HG03159 (cell line): ENCODE measurements at regions not wholly inside any gene's neighbourhood (a gene's known extent, or its start where the extent isn't known, plus 50 kb on each side); places are given as distances from the start of the nearest gene placed in this dataset.
"Not testable (repeated sequence)": the region's sequence is repeated elsewhere in the genome, so short reads cannot be mapped to it uniquely, and the experiment has no call there.

ENCODE experiments used
- ATAC-seq: cut with Tn5 transposase; IDR thresholded peaks from one replicate; pipeline ENCODE4 v1.9.1; 2021; ENCODE audit warnings: mild to moderate bottlenecking, moderate library complexity; ENCODE audit not compliant: unreplicated experiment

DNA sequence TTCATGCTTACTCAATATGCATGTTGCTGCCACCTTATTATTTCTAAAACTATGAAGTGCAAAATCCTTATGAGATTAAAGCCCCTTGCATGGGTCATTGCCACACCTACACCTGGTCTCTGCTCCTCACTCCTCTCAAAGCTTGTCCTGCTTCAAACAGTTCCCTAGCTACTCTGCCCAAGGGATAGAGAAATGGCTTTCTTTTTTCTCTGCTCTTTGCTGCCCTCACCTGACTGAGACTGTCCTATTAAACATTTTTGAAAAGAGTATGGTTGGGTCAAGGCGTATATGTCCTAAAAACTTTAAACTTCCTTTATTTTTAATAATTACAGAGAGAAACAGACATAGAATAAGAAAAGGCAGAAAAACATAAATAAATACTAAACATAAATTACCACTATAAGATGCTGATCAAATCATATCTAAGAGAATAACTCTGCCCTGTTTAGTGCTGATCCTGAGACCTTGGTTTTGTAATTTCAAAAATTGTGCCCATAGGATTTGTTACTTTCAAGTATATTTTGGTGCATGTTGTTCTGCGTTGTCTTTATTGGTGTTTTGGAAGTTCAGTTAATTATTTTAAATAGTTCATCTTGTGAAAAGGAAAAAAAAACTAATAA lies 704.9 kb upstream of the PABPC4L start:
- no peak for ATAC-seq

GRCh38 chr4:134905061-134905460 lies 703.5 kb upstream of the PABPC4L start:
- no peak for ATAC-seq

- ATAC-seq = no peak
Measured at GRCh38 chr4:134888156-134888555, 686.6 kb upstream of the PABPC4L start.

GRCh38 chr4:134885436-134885835 lies 683.8 kb upstream of the PABPC4L start:
- no peak for ATAC-seq

DNA sequence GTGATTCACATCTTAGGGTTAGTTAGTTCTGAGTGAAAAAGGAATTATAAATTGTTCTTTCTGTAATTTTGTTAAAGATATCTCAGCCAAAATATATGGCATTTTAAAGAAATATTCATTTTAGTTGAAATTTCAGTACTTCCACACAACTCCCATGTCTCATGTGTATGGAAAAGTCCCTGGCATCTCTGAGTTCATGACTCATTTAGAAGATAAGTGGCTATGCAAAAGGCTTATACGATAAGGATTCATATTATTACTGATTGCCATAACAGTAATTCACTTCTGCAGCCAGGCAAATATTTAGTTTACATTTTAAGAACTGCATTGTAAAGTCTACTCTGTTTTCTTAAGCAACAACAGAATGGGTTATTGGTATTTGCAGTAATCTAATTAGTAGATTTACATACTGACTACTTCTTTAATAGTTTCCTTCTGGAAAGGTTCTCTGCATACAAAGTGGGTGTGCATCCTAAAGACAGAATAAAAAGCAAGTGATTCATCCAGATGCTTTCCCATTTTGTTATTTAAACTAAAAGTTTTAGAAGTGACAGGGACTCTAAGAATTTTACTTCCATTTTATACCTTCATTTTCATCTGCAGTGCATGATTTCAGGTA lies 682.4 kb upstream of the PABPC4L start:
- ATAC-seq = no peak

DNA sequence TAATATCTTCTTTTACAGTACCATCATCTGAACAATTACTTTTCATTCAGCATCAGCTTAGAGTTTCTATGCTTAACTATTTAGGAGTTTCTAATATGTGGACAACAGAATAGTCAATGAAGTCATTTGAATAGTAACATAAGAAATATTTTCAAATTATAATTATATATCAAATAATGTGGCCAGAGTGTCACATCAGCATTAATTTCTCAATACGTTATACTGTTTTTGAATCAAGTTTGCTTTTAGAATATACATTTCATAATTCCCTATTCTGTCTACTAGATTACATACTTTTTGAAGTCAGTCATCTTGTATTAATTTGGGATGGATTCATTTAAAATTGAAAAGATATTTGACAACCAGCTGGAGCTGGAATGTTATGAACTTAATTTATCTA lies 677.4 kb upstream of the PABPC4L start:
- no peak for ATAC-seq

DNA sequence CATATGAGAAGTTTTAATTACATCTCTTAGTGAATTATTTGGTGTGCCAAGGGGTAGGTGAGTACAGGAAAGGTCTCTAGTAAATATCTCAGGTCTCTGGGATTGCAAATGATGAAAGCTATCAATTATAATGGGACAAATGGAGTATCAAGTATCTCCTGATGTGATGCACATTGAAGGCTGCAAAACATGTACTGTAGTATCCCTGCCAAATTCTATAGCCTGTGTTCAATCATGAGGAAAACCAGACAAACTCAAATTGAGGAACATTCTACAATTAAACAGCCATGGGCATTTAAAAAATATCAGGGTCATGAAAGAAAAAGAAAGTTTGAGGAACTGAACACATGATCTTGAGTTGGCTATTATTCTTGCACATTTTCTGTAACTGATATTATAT lies 665.4 kb upstream of the PABPC4L start:
- ATAC-seq = no peak

- no peak for ATAC-seq
Measured at GRCh38 chr4:134865675-134866074, 664.1 kb upstream of the PABPC4L start.

DNA sequence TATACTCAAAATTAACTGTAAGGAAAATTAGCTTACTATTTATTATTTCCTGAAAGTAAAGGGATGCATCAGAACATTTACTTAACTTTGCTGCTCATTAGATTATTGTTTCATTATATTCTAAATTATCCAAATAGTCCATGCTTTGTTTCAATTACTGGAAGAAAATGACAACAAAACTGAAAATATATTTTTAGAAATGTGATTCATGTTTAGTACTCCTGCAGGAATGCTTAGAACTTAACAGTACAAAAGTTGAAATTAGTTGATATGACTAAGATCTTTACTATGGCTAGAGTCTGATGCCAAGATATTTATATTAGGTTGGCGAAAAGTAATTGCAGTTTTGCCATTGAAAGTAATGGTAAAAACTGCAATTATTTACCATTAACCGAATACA lies 660.5 kb upstream of the PABPC4L start:
- no peak for ATAC-seq

DNA sequence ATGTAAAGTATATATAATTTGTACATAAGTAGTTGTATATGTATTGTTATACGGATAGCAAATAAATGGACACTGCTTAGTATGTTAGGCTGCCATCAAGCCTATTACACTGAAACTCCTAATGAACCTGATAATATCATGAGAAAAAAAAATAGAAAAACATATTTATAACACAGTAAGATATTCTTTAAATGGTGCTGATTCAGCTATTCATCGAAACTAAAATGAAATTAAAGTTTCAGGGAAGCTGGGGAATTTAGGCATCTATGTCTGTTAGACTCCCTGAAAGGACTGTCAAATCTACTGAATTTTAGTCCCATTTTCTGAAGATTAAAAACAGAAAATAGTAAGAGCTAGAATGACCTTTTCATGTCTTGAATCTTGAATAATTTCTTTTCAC lies 647.1 kb upstream of the PABPC4L start:
- no peak for ATAC-seq

GRCh38 chr4:134830741-134831140 lies 629.2 kb upstream of the PABPC4L start:
- not testable (repeated sequence) for ATAC-seq

- no peak for ATAC-seq
Measured at GRCh38 chr4:134812611-134813010, 611.0 kb upstream of the PABPC4L start.

DNA sequence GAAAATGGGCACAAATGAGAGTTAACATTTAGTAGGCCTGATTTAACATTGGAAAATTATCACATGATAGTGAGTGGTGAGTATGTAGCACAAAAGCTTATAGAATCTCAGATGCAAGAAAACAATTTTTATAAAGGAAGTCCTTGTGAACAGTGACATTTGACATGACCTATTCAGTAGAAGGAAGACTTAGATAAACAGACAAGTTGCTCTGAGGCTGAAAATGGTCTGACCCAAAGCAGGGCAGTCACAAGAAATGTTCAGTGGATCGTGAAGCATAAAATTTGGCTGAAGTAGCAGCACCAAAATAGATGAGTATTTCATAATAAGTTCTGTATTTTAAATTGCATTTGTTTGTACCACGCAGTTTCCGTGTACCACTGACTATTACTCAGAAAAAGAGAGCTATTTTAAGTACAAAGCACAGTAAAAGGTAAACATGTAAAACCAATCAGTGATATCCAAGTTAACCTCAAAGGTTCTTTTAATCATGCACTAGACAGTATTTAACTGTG lies 605.7 kb upstream of the PABPC4L start:
- ATAC-seq = no peak

- ATAC-seq = no peak
Measured at GRCh38 chr4:134798573-134798972, 597.0 kb upstream of the PABPC4L start.

DNA sequence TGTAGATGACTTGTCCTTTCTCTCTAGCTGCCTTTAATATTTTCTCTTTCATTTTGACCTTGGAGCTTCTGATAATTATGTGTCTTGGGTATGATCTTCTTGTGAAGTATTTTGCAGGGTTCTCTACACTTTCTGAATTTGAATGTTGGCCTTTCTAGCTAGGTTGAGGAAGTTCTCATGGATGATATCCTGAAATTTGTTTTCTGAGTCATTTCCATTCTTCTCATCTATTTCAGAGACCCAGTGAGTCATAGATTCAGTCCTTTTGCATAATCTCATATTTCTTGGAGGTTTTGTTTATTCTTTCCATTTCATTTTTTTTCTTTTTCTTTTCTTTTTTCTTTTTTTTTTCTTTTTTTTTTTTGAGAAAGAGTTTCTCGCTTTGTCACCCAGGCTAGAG lies 585.7 kb upstream of the PABPC4L start:
- ATAC-seq = no peak

GRCh38 chr4:134780244-134780643 lies 578.7 kb upstream of the PABPC4L start:
- ATAC-seq = no peak

DNA sequence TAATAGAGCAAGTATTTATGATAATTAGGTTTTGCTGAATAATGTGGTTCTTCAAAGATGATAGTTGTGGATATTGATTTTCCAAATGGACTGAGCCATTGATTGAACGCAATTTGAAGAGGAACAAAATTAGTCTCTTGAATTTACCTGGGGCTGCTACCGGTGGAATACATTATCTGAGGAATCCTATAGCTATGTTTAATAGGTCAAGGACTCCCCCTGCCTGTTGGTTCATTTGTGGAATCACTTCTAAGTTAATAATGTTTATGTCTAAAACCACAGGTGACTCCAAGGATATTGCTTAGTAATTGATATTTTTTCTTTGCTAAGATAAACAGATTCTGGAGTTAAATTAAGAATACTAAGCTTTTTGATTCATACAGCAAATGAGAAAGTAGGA lies 576.0 kb upstream of the PABPC4L start:
- ATAC-seq = no peak

- ATAC-seq = no peak
Measured at GRCh38 chr4:134773497-134774000, 572.0 kb upstream of the PABPC4L start.

- peak; percentile 74 for ATAC-seq
Measured at GRCh38 chr4:134762053-134762452, 560.5 kb upstream of the PABPC4L start.

- no peak for ATAC-seq
Measured at GRCh38 chr4:134756421-134756820, 554.8 kb upstream of the PABPC4L start.

DNA sequence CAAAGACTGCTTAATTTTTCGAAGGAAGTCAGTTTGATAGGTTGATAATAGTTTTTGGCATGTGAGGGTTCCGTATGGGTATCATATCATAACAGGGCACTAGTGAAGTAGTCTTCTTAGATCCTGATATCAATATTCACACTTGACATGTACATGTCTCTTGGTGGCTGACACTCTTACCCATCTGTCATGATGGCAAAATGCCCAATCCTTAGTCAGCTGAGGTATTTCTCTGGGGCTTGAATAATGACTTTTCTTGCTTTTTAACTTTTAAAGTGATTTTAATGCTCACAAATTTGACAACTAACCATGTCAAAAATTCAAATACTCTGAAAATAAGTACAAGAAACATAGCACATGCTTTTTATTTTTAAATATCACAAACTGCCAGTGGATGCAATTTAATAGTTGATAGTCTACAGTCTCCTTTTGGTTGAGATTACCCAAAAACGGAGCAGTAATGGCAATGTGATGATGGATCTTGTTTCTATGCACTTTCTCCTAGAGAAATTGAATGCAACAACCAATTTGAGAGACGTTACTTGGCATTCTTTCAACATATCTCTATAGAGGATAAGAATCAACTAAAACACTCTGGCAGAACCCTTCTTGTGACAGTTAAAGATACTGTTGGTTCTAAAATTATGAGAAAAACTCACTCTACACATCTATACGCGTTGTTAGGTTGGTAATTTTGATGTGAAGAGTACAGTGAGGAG lies 552.9 kb upstream of the PABPC4L start:
- no peak for ATAC-seq

DNA sequence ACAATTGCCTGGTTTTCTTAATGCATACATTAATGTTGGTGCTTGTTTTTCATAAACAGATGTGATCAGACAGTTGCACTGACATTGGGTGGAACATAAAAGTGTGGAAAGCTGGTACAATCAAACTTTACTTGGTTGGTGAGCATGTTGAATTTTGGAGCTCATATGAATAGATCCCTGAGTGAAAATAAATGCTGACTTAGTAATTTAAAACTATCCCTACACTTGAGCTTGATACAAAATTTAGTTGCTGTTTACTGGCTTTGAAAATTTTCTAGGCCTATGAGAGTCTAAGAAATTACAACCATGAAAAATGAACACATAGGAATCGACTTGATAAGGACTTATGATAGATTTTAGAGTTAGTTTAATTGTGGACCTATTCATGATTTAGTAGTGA lies 551.8 kb upstream of the PABPC4L start:
- no peak for ATAC-seq
